Retina (tissue), 1 donor: ENCODE measurements at regions not wholly inside any gene's neighbourhood (a gene's known extent, or its start where the extent isn't known, plus 50 kb on each side); places are given as distances from the start of the nearest gene placed in this dataset.
A peak's percentile ranks its signal among the peaks of the same experiment; 100 is the strongest.
"Not testable (repeated sequence)": the region's sequence is repeated elsewhere in the genome, so short reads cannot be mapped to it uniquely, and the experiment has no call there.

Source experiments
- DNase-seq: peaks from one replicate; pipeline ENCODE4 v3.0.0-alpha.2; 2016

GRCh38 chr1:192485692-192486436, 89.7 kb upstream of the RGS1 start:
- DNase-seq = no peak

- no peak for DNase-seq
Measured at GRCh38 chr1:192488058-192488457, 87.5 kb upstream of the RGS1 start.

GRCh38 chr1:192489047-192489446, 86.5 kb upstream of the RGS1 start:
- no peak for DNase-seq

- DNase-seq = peak; percentile 31
Measured at GRCh38 chr1:192489748-192490147, 85.8 kb upstream of the RGS1 start.

GRCh38 chr1:192491804-192492554, 83.6 kb upstream of the RGS1 start:
- no peak for DNase-seq

- no peak for DNase-seq
Measured at GRCh38 chr1:192493584-192493983, 82.0 kb upstream of the RGS1 start.

GRCh38 chr1:192496369-192497056, 79.1 kb upstream of the RGS1 start:
- DNase-seq = no peak

- no peak for DNase-seq
Measured at GRCh38 chr1:192497214-192497794, 78.3 kb upstream of the RGS1 start.

GRCh38 chr1:192498092-192498491, 77.5 kb upstream of the RGS1 start:
- DNase-seq = not testable (repeated sequence)

GRCh38 chr1:192499061-192499581, 76.5 kb upstream of the RGS1 start:
- DNase-seq = not testable (repeated sequence)

GRCh38 chr1:192500541-192500940, 75.0 kb upstream of the RGS1 start:
- DNase-seq = not testable (repeated sequence)

- no peak for DNase-seq
Measured at GRCh38 chr1:192506741-192507155, 68.8 kb upstream of the RGS1 start.

GRCh38 chr1:192512426-192513162, 63.0 kb upstream of the RGS1 start:
- no peak for DNase-seq

GRCh38 chr1:192513196-192513595, 62.4 kb upstream of the RGS1 start:
- no peak for DNase-seq

- DNase-seq = no peak
Measured at GRCh38 chr1:192513697-192514096, 61.9 kb upstream of the RGS1 start.

GRCh38 chr1:192516776-192517297, 58.7 kb upstream of the RGS1 start:
- peak; percentile 51 for DNase-seq

- DNase-seq = not testable (repeated sequence)
Measured at GRCh38 chr1:192517716-192518355, 57.7 kb upstream of the RGS1 start.

GRCh38 chr1:192518700-192519099, 56.9 kb upstream of the RGS1 start:
- DNase-seq = no peak

GRCh38 chr1:192521734-192522133, 53.8 kb upstream of the RGS1 start:
- DNase-seq = no peak

- no peak for DNase-seq
Measured at GRCh38 chr1:192522673-192523072, 52.9 kb upstream of the RGS1 start.

- no peak for DNase-seq
Measured at GRCh38 chr1:192524223-192524622, 51.4 kb upstream of the RGS1 start.
